Mammary epithelial cell (primary cell): ENCODE measurements at regions not wholly inside any gene's neighbourhood (a gene's known extent, or its start where the extent isn't known, plus 50 kb on each side); places are given as distances from the start of the nearest gene placed in this dataset.

Source experiments
- CTCF ChIP-seq, 2 donors: IDR thresholded peaks in 1 of 2; conservative IDR thresholded peaks in 1 of 2; 2 replicates each; pipeline ENCODE4 v1.5.1; 2011 to 2012; ENCODE audit warnings: inconsistent platforms in 2 of 2, low read length in 2 of 2, mild to moderate bottlenecking in 2 of 2, control low read depth in 1 of 2, low read depth in 1 of 2; ENCODE audit not compliant: insufficient read depth in 1 of 2; ENCODE audit errors: extremely low read depth in 1 of 2
- EZH2 ChIP-seq: IDR thresholded peaks from 2 replicates; pipeline ENCODE4 v1.6.1; 2012; ENCODE audit warnings: low read length, inconsistent platforms, borderline replicate concordance

- no peak for TF ChIP-seq CTCF (conservative IDR thresholded peaks at IDR 0.05 in 1 of 2, IDR thresholded peaks at IDR 0.05 in 1 of 2; ENCODE audit: extremely low read depth in 1 of 2, insufficient read depth in 1 of 2, low read depth in 1 of 2, low read length in 2 of 2)
- TF ChIP-seq EZH2: no peak
These were observed 208.2 kb downstream of the RHOU start for GRCh38 chr1:228943436-228943835.
